Erythroblast (primary cell): ENCODE measurements at regions not wholly inside any gene's neighbourhood (a gene's known extent, or its start where the extent isn't known, plus 50 kb on each side); places are given as distances from the start of the nearest gene placed in this dataset.

ENCODE experiments used
- GATA1 ChIP-seq: IDR thresholded peaks from 2 replicates; pipeline ENCODE4 v1.6.1; 2011; ENCODE audit warnings: low read depth, mild to moderate bottlenecking, control low read depth, low read length, moderate library complexity
- POLR2A ChIP-seq: IDR thresholded peaks from 2 replicates; pipeline ENCODE4 v1.6.1; 2011; ENCODE audit warnings: mild to moderate bottlenecking, low read length

DNA sequence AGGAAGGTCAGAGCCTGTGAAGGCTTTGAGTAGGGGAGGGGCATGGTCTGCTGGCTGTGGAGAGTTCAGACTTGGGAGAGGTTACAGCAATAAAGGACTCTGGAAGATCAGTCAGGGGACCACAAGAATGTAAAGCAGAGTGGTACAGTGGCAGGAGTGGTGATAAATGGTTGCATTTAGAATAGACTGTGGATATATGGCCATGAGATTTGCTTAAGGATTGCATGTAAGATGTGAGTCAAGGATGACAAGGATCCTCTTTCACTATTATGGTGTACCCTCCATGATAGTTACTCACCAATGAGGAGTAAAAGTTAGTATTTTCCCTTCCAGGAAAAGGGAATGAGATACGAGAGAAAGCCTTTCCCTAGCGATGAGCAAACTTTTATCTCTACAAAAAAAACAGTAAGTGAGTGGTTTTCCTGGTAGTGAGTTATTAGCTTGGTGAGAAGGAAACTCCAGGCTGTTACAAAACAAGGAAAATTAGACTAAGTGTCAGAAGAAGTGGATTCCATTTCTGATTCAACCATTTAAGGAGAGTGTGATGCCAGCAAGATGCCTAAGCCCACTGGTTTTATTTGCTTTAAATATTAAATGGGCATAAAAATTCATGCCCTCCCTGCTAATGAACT is 818.0 kb upstream of the ACVR2A start:
- TF ChIP-seq POLR2A: no peak
- TF ChIP-seq GATA1: no peak
